Neural cell (in vitro differentiated cells): ENCODE measurements at regions not wholly inside any gene's neighbourhood (a gene's known extent, or its start where the extent isn't known, plus 50 kb on each side); places are given as distances from the start of the nearest gene placed in this dataset.

ENCODE experiments used
- EP300 ChIP-seq: fragments of 450-650 bp; conservative IDR thresholded peaks from 2 replicates; pipeline ENCODE4 v1.6.1; 2014; ENCODE audit warnings: antibody characterized with exemption, mild to moderate bottlenecking, moderate library complexity; ENCODE audit not compliant: poor library complexity, severe bottlenecking
- EZH2 ChIP-seq: fragments of 200-600, 300-800 bp; shearing (Covaris generic), sonication (generic); IDR thresholded peaks from 2 replicates; pipeline ENCODE4 v1.6.1; 2014; ENCODE audit warnings: antibody characterized with exemption, low read length, borderline replicate concordance, mild to moderate bottlenecking; ENCODE audit not compliant: insufficient read depth, poor library complexity, severe bottlenecking
- POLR2AphosphoS5 ChIP-seq: IDR thresholded peaks from 2 replicates; pipeline ENCODE4 v1.6.1; 2012
- RAD21 ChIP-seq: fragments of 450-650 bp; conservative IDR thresholded peaks from 2 replicates; pipeline ENCODE4 v1.6.1; 2014; ENCODE audit warnings: antibody characterized with exemption, mild to moderate bottlenecking, moderate library complexity
- SMC3 ChIP-seq: fragments of 450-650 bp; conservative IDR thresholded peaks from 2 replicates; pipeline ENCODE4 v1.6.1; 2014; ENCODE audit warnings: antibody characterized with exemption, mild to moderate bottlenecking, moderate library complexity; ENCODE audit not compliant: poor library complexity
- TAF1 ChIP-seq: IDR thresholded peaks from 2 replicates; pipeline ENCODE4 v1.6.1; 2012; ENCODE audit warnings: low read depth
- TF ChIP-seq, protein P1 (sequence below): fragments of 450-650 bp; IDR thresholded peaks from 2 replicates; pipeline ENCODE4 v1.5.1; 2014; ENCODE audit warnings: antibody characterized with exemption, mild to moderate bottlenecking, moderate library complexity; ENCODE audit not compliant: poor library complexity, severe bottlenecking
- TF ChIP-seq, protein P2 (sequence below): IDR thresholded peaks from 2 replicates; pipeline ENCODE4 v1.6.1; 2012; ENCODE audit warnings: borderline replicate concordance

GRCh38 chr6:85058806-85059205 is 294.4 kb upstream of the TBX18 start:
- TF ChIP-seq, protein P1, sequence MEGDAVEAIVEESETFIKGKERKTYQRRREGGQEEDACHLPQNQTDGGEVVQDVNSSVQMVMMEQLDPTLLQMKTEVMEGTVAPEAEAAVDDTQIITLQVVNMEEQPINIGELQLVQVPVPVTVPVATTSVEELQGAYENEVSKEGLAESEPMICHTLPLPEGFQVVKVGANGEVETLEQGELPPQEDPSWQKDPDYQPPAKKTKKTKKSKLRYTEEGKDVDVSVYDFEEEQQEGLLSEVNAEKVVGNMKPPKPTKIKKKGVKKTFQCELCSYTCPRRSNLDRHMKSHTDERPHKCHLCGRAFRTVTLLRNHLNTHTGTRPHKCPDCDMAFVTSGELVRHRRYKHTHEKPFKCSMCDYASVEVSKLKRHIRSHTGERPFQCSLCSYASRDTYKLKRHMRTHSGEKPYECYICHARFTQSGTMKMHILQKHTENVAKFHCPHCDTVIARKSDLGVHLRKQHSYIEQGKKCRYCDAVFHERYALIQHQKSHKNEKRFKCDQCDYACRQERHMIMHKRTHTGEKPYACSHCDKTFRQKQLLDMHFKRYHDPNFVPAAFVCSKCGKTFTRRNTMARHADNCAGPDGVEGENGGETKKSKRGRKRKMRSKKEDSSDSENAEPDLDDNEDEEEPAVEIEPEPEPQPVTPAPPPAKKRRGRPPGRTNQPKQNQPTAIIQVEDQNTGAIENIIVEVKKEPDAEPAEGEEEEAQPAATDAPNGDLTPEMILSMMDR, result no peak
- TF ChIP-seq POLR2AphosphoS5 (no peak), EZH2 (no peak), EP300 (no peak), SMC3 (no peak), TAF1 (no peak), RAD21 (no peak)
- TF ChIP-seq, protein P2, sequence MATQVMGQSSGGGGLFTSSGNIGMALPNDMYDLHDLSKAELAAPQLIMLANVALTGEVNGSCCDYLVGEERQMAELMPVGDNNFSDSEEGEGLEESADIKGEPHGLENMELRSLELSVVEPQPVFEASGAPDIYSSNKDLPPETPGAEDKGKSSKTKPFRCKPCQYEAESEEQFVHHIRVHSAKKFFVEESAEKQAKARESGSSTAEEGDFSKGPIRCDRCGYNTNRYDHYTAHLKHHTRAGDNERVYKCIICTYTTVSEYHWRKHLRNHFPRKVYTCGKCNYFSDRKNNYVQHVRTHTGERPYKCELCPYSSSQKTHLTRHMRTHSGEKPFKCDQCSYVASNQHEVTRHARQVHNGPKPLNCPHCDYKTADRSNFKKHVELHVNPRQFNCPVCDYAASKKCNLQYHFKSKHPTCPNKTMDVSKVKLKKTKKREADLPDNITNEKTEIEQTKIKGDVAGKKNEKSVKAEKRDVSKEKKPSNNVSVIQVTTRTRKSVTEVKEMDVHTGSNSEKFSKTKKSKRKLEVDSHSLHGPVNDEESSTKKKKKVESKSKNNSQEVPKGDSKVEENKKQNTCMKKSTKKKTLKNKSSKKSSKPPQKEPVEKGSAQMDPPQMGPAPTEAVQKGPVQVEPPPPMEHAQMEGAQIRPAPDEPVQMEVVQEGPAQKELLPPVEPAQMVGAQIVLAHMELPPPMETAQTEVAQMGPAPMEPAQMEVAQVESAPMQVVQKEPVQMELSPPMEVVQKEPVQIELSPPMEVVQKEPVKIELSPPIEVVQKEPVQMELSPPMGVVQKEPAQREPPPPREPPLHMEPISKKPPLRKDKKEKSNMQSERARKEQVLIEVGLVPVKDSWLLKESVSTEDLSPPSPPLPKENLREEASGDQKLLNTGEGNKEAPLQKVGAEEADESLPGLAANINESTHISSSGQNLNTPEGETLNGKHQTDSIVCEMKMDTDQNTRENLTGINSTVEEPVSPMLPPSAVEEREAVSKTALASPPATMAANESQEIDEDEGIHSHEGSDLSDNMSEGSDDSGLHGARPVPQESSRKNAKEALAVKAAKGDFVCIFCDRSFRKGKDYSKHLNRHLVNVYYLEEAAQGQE, result no peak
